HFFc6 (cell line): ENCODE measurements at regions not wholly inside any gene's neighbourhood (a gene's known extent, or its start where the extent isn't known, plus 50 kb on each side); places are given as distances from the start of the nearest gene placed in this dataset.

Experiments used
- DNase-seq: peaks from one replicate; pipeline ENCODE4 v3.0.0-alpha.2; 2018
- H3K27ac Mint-ChIP-seq: 2 replicates; pipeline ENCODE4 v1.8.0; 2020; ENCODE audit warnings: mild to moderate bottlenecking, mixed read lengths
- H3K27me3 Mint-ChIP-seq: 2 replicates; pipeline ENCODE4 v1.8.0; 2021; ENCODE audit warnings: mild to moderate bottlenecking, moderate library complexity, mixed read lengths; ENCODE audit not compliant: insufficient read depth
- H3K36me3 Mint-ChIP-seq: 2 replicates; pipeline ENCODE4 v1.8.0; 2021; ENCODE audit warnings: low read depth, mixed read lengths
- H3K4me1 Mint-ChIP-seq: 2 replicates; pipeline ENCODE4 v1.8.0; 2020; ENCODE audit warnings: low read depth, mixed read lengths
- H3K4me3 Mint-ChIP-seq: 2 replicates; pipeline ENCODE4 v1.8.0; 2020; ENCODE audit warnings: mild to moderate bottlenecking, moderate library complexity, mixed read lengths
- H3K9me3 Mint-ChIP-seq: 2 replicates; pipeline ENCODE4 v1.8.0; 2020; ENCODE audit warnings: mild to moderate bottlenecking, mixed read lengths
- CTCF ChIP-seq: fragments of 200-600 bp; sonication (generic); IDR thresholded peaks from 2 replicates; pipeline ENCODE4 v1.5.0; 2021; ENCODE audit warnings: antibody characterized with exemption, mild to moderate bottlenecking

GRCh38 chr7:67992287-67992686 lies 995.7 kb downstream of the TYW1 start:
- H3K27me3 Mint-ChIP-seq, result peaks cover 2% of the 10 kb centered on the region; the same call in 1 of the 2 replicates
- no peak overlapping the region for H3K4me3 Mint-ChIP-seq
- TF ChIP-seq CTCF, result no peak
- no peak for DNase-seq
- H3K9me3 Mint-ChIP-seq, result peaks cover 34% of the 10 kb centered on the region
- no peaks in the 10 kb centered on the region for H3K4me1 Mint-ChIP-seq
- H3K27ac Mint-ChIP-seq, result no peak overlapping the region
- H3K36me3 Mint-ChIP-seq, result no peaks in the 10 kb centered on the region

DNA sequence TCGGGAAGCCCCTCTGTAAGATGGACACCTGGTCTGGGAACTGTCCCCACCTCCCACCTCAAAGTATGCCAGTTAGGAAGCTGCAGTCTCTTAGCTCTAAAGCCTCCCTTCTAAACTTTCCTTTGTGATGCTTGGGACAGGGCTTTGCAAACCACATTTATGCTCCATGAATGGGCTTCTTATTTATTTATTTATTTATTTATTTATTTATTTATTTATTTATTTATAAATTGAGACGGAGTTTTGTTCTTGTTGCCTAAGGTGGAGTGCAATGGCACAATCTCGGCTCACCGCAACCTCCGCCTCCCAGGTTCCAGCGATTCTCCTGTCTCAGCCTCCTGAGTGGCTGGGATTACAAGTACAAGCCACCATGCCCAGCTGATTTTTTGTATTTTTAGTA lies 1009.4 kb downstream of the TYW1 start:
- Mint-ChIP-seq H3K9me3 (peaks cover 31% of the 10 kb centered on the region), H3K27me3 (peaks cover 3% of the 10 kb centered on the region), H3K36me3 (no peaks in the 10 kb centered on the region; the same call in 1 of the 2 replicates), H3K27ac (no peak overlapping the region), H3K4me1 (no peaks in the 10 kb centered on the region), H3K4me3 (no peak overlapping the region)
- TF ChIP-seq CTCF, result no peak
- DNase-seq, result no peak

GRCh38 chr7:68006619-68007018 lies 1010.0 kb downstream of the TYW1 start:
- Mint-ChIP-seq H3K4me3 (no peak overlapping the region), H3K27me3 (peaks cover 3% of the 10 kb centered on the region), H3K36me3 (no peaks in the 10 kb centered on the region; the same call in 1 of the 2 replicates), H3K27ac (no peak overlapping the region), H3K9me3 (peaks cover 37% of the 10 kb centered on the region), H3K4me1 (no peaks in the 10 kb centered on the region)
- DNase-seq, result no peak
- no peak for TF ChIP-seq CTCF

DNA sequence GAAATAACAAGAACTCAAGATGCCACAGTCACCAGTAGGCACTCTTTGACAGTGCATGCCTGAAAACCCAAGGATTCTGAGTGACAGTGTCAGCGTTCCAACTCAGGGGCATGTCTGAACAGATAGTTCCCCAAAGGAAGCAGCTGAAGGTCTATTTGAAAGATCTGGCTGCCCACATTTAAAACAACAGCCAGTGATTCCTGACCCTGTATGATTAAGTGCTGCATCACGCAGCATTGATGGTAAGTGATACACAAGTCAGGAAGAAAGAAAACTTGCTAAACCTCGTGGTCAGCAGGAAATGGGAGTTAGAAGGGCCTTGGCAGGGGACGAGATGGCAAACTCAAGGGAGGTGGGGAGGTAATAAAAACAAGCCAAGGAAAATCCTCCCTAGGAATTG lies 1013.1 kb downstream of the TYW1 start:
- H3K9me3 Mint-ChIP-seq, result peaks cover 37% of the 10 kb centered on the region
- no peak overlapping the region for H3K4me3 Mint-ChIP-seq
- no peak overlapping the region for H3K27ac Mint-ChIP-seq
- no peaks in the 10 kb centered on the region; the same call in 1 of the 2 replicates for H3K36me3 Mint-ChIP-seq
- TF ChIP-seq CTCF, result no peak
- DNase-seq, result no peak
- H3K27me3 Mint-ChIP-seq, result no peaks in the 10 kb centered on the region; the same call in none of the 2 replicates
- no peaks in the 10 kb centered on the region for H3K4me1 Mint-ChIP-seq

GRCh38 chr7:68014031-68014736 lies 1017.6 kb downstream of the TYW1 start:
- Mint-ChIP-seq H3K27me3 (no peaks in the 10 kb centered on the region), H3K27ac (no peak overlapping the region), H3K4me3 (no peak overlapping the region), H3K36me3 (no peaks in the 10 kb centered on the region; the same call in 1 of the 2 replicates), H3K9me3 (peaks cover 27% of the 10 kb centered on the region), H3K4me1 (no peaks in the 10 kb centered on the region)
- TF ChIP-seq CTCF, result no peak
- no peak for DNase-seq
